B cell (primary cell): ENCODE measurements at regions not wholly inside any gene's neighbourhood (a gene's known extent, or its start where the extent isn't known, plus 50 kb on each side); places are given as distances from the start of the nearest gene placed in this dataset.

Experiments used
- ATAC-seq: fragments of 200-7000 bp; cut with Tn5 transposase; one replicate; pipeline ENCODE4 v1.10.0; 2021; ENCODE audit warnings: low read depth, mild to moderate bottlenecking, moderate number of reproducible peaks, moderate library complexity
- CTCF ChIA-PET: fragments of 350-600 bp; sonication (Branson Sonifier 250); formaldehyde crosslinking; loops from one replicate; lab custom pipeline; 2021; ENCODE audit warnings: antibody characterized with exemption, inconsistent platforms; lab: Charles Lee
- POLR2A ChIA-PET: fragments of 350-600 bp; sonication (Branson Sonifier 250); formaldehyde crosslinking; loops from one replicate; lab custom pipeline; 2021; ENCODE audit warnings: antibody characterized with exemption; lab: Charles Lee
- DNase-seq: peaks from one replicate; pipeline ENCODE4 v3.0.0; 2013
- H2AFZ ChIP-seq: 2 replicates; pipeline ENCODE4 v1.6.1; 2012; ENCODE audit warnings: mild to moderate bottlenecking, low read depth, low read length; ENCODE audit not compliant: insufficient read depth, poor library complexity, severe bottlenecking
- H3K27ac ChIP-seq, 2 donors: 1 replicate in 1 of 2; 2 replicates in 1 of 2; pipeline ENCODE4 v1.5.1; 2012 to 2013; ENCODE audit warnings: low read length in 2 of 2, mild to moderate bottlenecking in 2 of 2, moderate library complexity in 1 of 2
- H3K27me3 ChIP-seq, 4 experiments: fragments of 200-600 bp in 1 of 4; sonication (generic) in 1 of 4; replicated peaks in 1 of 4; 1 replicate in 2 of 4; 2 replicates in 2 of 4; pipeline versions ENCODE4 v1.6.1 to v1.7.0; 2013 to 2016; ENCODE audit warnings: low read length in 3 of 4, mild to moderate bottlenecking in 2 of 4, mixed read lengths in 1 of 4, moderate library complexity in 1 of 4; ENCODE audit not compliant: insufficient read depth in 4 of 4, control insufficient read depth in 3 of 4; ENCODE audit errors: control extremely low read depth in 1 of 4
- H3K36me3 ChIP-seq, 2 experiments: replicated peaks in 1 of 2; 1 replicate in 1 of 2; 2 replicates in 1 of 2; pipeline versions ENCODE4 v1.6.1 to v1.7.1; 2013; ENCODE audit warnings: low read length in 1 of 2; ENCODE audit not compliant: insufficient read depth in 2 of 2, control insufficient read depth in 1 of 2; ENCODE audit errors: control extremely low read depth in 1 of 2, extremely low read depth in 1 of 2
- H3K4me1 ChIP-seq, 2 donors: fragments of 200-600 bp in 1 of 2; sonication (generic) in 1 of 2; 1 replicate in 1 of 2; 2 replicates in 1 of 2; pipeline versions ENCODE4 v1.5.1 to v1.6.1; 2013 to 2017; ENCODE audit warnings: low read length in 2 of 2; ENCODE audit not compliant: control insufficient read depth in 2 of 2, insufficient read depth in 2 of 2
- H3K4me2 ChIP-seq: replicated peaks from 2 replicates; pipeline ENCODE3; 2012; ENCODE audit warnings: mild to moderate bottlenecking, low read depth, low read length; ENCODE audit not compliant: poor library complexity, severe bottlenecking
- H3K4me3 ChIP-seq, 5 experiments: fragments of 200-600 bp in 1 of 5; sonication (generic) in 1 of 5; 1 replicate in 3 of 5; 2 replicates in 2 of 5; pipeline versions ENCODE4 v1.5.1 to v1.7.0; 2011 to 2016; ENCODE audit warnings: low read length in 4 of 5, mild to moderate bottlenecking in 4 of 5, low read depth in 2 of 5, control low read depth in 1 of 5, moderate library complexity in 1 of 5; ENCODE audit not compliant: insufficient read depth in 1 of 5; ENCODE audit errors: control extremely low read depth in 1 of 5, extremely low read depth in 1 of 5
- H3K79me2 ChIP-seq: fragments of 200-600 bp; sonication (generic); one replicate; pipeline ENCODE4 v1.6.0; 2016; ENCODE audit warnings: low read length; ENCODE audit not compliant: control insufficient read depth, insufficient read depth
- H3K9ac ChIP-seq: fragments of 200-600 bp; sonication (generic); 2 replicates; pipeline ENCODE4 v1.6.1; 2017; ENCODE audit warnings: mild to moderate bottlenecking, low read length, moderate library complexity
- H3K9me3 ChIP-seq, 3 donors: one replicate each; pipeline versions ENCODE4 v1.6.1 to v1.7.1; 2013; ENCODE audit warnings: low read length in 2 of 3; ENCODE audit not compliant: control insufficient read depth in 2 of 3, insufficient read depth in 1 of 3; ENCODE audit errors: control extremely low read depth in 1 of 3
- H4K20me1 ChIP-seq: 2 replicates; pipeline ENCODE4 v1.6.0; 2012; ENCODE audit warnings: mild to moderate bottlenecking, low read length; ENCODE audit not compliant: insufficient read depth, control insufficient read depth, poor library complexity, severe bottlenecking
- H3K27ac Mint-ChIP-seq: one replicate; pipeline ENCODE4 v1.8.0; 2021; ENCODE audit warnings: mixed read lengths
- H3K27me3 Mint-ChIP-seq: one replicate; pipeline ENCODE4 v1.8.0; 2021; ENCODE audit warnings: mixed read lengths
- H3K4me1 Mint-ChIP-seq: one replicate; pipeline ENCODE4 v1.8.0; 2021; ENCODE audit warnings: mixed read lengths
- H3K4me3 Mint-ChIP-seq: one replicate; pipeline ENCODE4 v1.8.0; 2021; ENCODE audit warnings: mixed read lengths
- H3K9me3 Mint-ChIP-seq: one replicate; pipeline ENCODE4 v1.8.0; 2022; ENCODE audit warnings: mixed read lengths; ENCODE audit not compliant: insufficient read depth
- EZH2 ChIP-seq: IDR thresholded peaks from 2 replicates; pipeline ENCODE4 v1.6.1; 2012; ENCODE audit warnings: borderline replicate concordance, low read depth, mild to moderate bottlenecking, moderate library complexity, low read length; ENCODE audit not compliant: insufficient read depth, poor library complexity, severe bottlenecking
- WGBS: methylation state at CpG from one replicate; pipeline ENCODE4 v1.1.5; 2013; ENCODE audit warnings: missing lambda C conversion rate; ENCODE audit not compliant: insufficient coverage; 5-methylcytosine and 5-hydroxymethylcytosine counted together
- intact Hi-C: fragments of 100-400 bp; cut with micrococcal nuclease; formaldehyde crosslinking; loops from one replicate; pipeline ENCODE4 v1.10.0; 2022
- TF ChIP-seq, protein P1 (sequence below): fragments of 200-600 bp; IDR thresholded peaks from one replicate; pipeline ENCODE4 v1.8.0; 2022; ENCODE audit warnings: antibody characterized with exemption, mild to moderate bottlenecking

DNA sequence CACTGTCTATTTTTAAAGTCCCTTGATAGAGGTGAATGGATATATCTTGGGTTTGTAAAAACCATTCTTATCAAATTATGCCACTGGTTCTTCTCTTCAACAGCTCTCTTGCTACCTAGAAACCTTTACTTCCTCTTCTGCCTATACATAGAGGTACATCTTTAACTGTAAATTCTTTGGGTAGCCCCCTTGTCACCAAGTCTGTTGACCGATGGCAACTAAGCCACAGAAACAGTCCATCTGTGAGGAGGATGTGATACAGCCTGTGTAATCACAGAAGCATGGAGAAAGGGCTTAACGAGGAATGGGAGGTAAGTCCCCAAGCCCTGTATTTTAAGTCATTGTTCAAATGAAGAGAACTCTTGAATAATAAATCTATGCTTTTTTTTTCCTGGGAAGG, 246.5 kb upstream of the MDFIC2 start:
- no peaks in the 10 kb centered on the region for H3K27me3 ChIP-seq
- no peak for DNase-seq
- peaks cover 0 to 1% (median 0%) of the 10 kb centered on the region in 3 donors for H3K9me3 ChIP-seq
- no peak overlapping the region for H3K27ac ChIP-seq
- H3K36me3 ChIP-seq = no peaks in the 10 kb centered on the region
- peaks cover 5% of the 10 kb centered on the region for H3K27me3 Mint-ChIP-seq
- H3K9ac ChIP-seq = no peak overlapping the region
- ChIA-PET CTCF (no interaction called here), POLR2A (no interaction called here)
- H3K4me1 ChIP-seq = no peaks in the 10 kb centered on the region
- H3K27ac Mint-ChIP-seq = no peak overlapping the region
- TF ChIP-seq EZH2 = no peak
- TF ChIP-seq, protein P1, sequence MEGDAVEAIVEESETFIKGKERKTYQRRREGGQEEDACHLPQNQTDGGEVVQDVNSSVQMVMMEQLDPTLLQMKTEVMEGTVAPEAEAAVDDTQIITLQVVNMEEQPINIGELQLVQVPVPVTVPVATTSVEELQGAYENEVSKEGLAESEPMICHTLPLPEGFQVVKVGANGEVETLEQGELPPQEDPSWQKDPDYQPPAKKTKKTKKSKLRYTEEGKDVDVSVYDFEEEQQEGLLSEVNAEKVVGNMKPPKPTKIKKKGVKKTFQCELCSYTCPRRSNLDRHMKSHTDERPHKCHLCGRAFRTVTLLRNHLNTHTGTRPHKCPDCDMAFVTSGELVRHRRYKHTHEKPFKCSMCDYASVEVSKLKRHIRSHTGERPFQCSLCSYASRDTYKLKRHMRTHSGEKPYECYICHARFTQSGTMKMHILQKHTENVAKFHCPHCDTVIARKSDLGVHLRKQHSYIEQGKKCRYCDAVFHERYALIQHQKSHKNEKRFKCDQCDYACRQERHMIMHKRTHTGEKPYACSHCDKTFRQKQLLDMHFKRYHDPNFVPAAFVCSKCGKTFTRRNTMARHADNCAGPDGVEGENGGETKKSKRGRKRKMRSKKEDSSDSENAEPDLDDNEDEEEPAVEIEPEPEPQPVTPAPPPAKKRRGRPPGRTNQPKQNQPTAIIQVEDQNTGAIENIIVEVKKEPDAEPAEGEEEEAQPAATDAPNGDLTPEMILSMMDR = no peak
- no peak overlapping the region for H3K4me2 ChIP-seq
- H3K79me2 ChIP-seq = no peaks in the 10 kb centered on the region
- H3K9me3 Mint-ChIP-seq = no peaks in the 10 kb centered on the region
- no peak overlapping the region for H3K4me3 Mint-ChIP-seq
- 0% methylated on average over 1 of the region's 2 CpGs for WGBS
- H4K20me1 ChIP-seq = no peaks in the 10 kb centered on the region
- intact Hi-C loops = loop anchor here (10.0 kb wide), 2 partner anchors 516 to 746 kb away; no protein-coding TSS in a partner anchor
- H2AFZ ChIP-seq = no peak overlapping the region
- H3K4me3 ChIP-seq = no peak overlapping the region
- ATAC-seq = no peak
- no peaks in the 10 kb centered on the region for H3K4me1 Mint-ChIP-seq

DNA sequence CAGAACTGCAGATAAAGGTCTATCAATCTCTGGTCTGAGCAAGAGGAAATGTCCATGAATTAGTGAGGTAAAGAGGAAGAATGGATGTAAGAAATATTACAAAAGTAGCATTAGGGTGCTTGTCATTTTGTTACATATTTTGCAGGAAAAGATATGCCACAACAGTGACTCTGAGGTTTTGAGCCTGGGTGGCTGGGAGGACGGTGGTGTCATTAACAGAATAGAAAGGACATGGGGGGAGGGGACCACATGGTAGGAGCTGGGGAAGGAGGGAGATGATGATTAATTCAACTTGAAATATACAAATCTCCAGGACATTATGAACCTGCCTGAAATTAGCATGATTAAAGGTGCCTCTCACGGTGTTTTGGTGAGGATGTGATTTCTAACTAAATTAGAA, 245.5 kb upstream of the MDFIC2 start:
- Histone ChIP-seq H3K4me2 (no peak overlapping the region), H3K9me3 (no peaks in the 10 kb centered on the region), H3K4me3 (no peak overlapping the region), H3K79me2 (no peaks in the 10 kb centered on the region), H2AFZ (no peak overlapping the region), H4K20me1 (no peaks in the 10 kb centered on the region), H3K36me3 (no peaks in the 10 kb centered on the region), H3K27me3 (no peaks in the 10 kb centered on the region), H3K4me1 (no peaks in the 10 kb centered on the region), H3K9ac (no peak overlapping the region), H3K27ac (no peak overlapping the region)
- no peaks in the 10 kb centered on the region for H3K9me3 Mint-ChIP-seq
- ATAC-seq (no peak), DNase-seq (no peak)
- intact Hi-C loops = loop anchor here (10.0 kb wide), 2 partner anchors 517 to 747 kb away; no protein-coding TSS in a partner anchor
- H3K27me3 Mint-ChIP-seq = no peaks in the 10 kb centered on the region
- TF ChIP-seq, protein P1 = no peak
- no peak for TF ChIP-seq EZH2
- CTCF ChIA-PET = no interaction called here
- no peaks in the 10 kb centered on the region for H3K4me1 Mint-ChIP-seq
- POLR2A ChIA-PET = no interaction called here
- H3K4me3 Mint-ChIP-seq = no peak overlapping the region
- no CpG with 5 or more reads among the region's 2 CpGs for whole genome bisulfite sequencing
- no peak overlapping the region for H3K27ac Mint-ChIP-seq
